Progenitor cell of endocrine pancreas (in vitro differentiated cells): ENCODE measurements at regions not wholly inside any gene's neighbourhood (a gene's known extent, or its start where the extent isn't known, plus 50 kb on each side); places are given as distances from the start of the nearest gene placed in this dataset.

Experiments
- DNase-seq: peaks from one replicate; pipeline ENCODE4 v3.0.0; 2021; ENCODE audit warnings: low spot score; ENCODE audit not compliant: unreplicated experiment
- H3K27ac Mint-ChIP-seq: 2 replicates; pipeline ENCODE4 v1.8.0; 2021; ENCODE audit warnings: mild to moderate bottlenecking, moderate library complexity, mixed read lengths
- H3K27me3 Mint-ChIP-seq: 2 replicates; pipeline ENCODE4 v1.8.0; 2021; ENCODE audit warnings: mixed read lengths
- H3K36me3 Mint-ChIP-seq: 2 replicates; pipeline ENCODE4 v1.8.0; 2022; ENCODE audit warnings: mixed read lengths; ENCODE audit not compliant: insufficient read depth
- H3K4me1 Mint-ChIP-seq: 2 replicates; pipeline ENCODE4 v1.8.0; 2021; ENCODE audit warnings: low read depth, mixed read lengths
- H3K4me3 Mint-ChIP-seq: 2 replicates; pipeline ENCODE4 v1.8.0; 2021; ENCODE audit warnings: low read depth, mild to moderate bottlenecking, moderate library complexity, mixed read lengths
- H3K9me3 Mint-ChIP-seq: 2 replicates; pipeline ENCODE4 v1.8.0; 2021; ENCODE audit warnings: low read depth, mixed read lengths
- CTCF ChIP-seq: fragments of 200-600 bp; sonication (generic); IDR thresholded peaks from one replicate; pipeline ENCODE4 v1.5.0; 2021; ENCODE audit warnings: antibody characterized with exemption, mild to moderate bottlenecking; ENCODE audit not compliant: unreplicated experiment

GRCh38 chr6:113599444-113599843, 257.7 kb upstream of the MARCKS start:
- no peak for TF ChIP-seq CTCF
- H3K27ac Mint-ChIP-seq = no peak overlapping the region
- peaks cover 39% of the 10 kb centered on the region for H3K4me1 Mint-ChIP-seq
- no peaks in the 10 kb centered on the region for H3K9me3 Mint-ChIP-seq
- DNase-seq = no peak
- no peaks in the 10 kb centered on the region for H3K36me3 Mint-ChIP-seq
- no peak overlapping the region for H3K4me3 Mint-ChIP-seq
- no peaks in the 10 kb centered on the region for H3K27me3 Mint-ChIP-seq

- Mint-ChIP-seq H3K27me3 (no peaks in the 10 kb centered on the region), H3K4me1 (peaks cover 37% of the 10 kb centered on the region), H3K4me3 (no peak overlapping the region), H3K36me3 (no peaks in the 10 kb centered on the region), H3K27ac (peak overlapping the region; percentile 49), H3K9me3 (peaks cover 3% of the 10 kb centered on the region)
- DNase-seq = no peak
- TF ChIP-seq CTCF = no peak
Measured at GRCh38 chr6:113600551-113601339, 256.4 kb upstream of the MARCKS start.

- peaks cover 8% of the 10 kb centered on the region for H3K4me1 Mint-ChIP-seq
- peaks cover 10% of the 10 kb centered on the region for H3K9me3 Mint-ChIP-seq
- TF ChIP-seq CTCF = no peak
- H3K36me3 Mint-ChIP-seq = no peaks in the 10 kb centered on the region
- H3K27ac Mint-ChIP-seq = no peak overlapping the region
- H3K4me3 Mint-ChIP-seq = no peak overlapping the region
- DNase-seq = no peak
- no peaks in the 10 kb centered on the region for H3K27me3 Mint-ChIP-seq
Measured at GRCh38 chr6:113607821-113608545, 249.2 kb upstream of the MARCKS start.

- H3K27me3 Mint-ChIP-seq = no peaks in the 10 kb centered on the region
- H3K4me1 Mint-ChIP-seq = peaks cover 22% of the 10 kb centered on the region
- DNase-seq = no peak
- TF ChIP-seq CTCF = no peak
- no peak overlapping the region for H3K4me3 Mint-ChIP-seq
- H3K9me3 Mint-ChIP-seq = peaks cover 12% of the 10 kb centered on the region
- H3K36me3 Mint-ChIP-seq = no peaks in the 10 kb centered on the region
- no peak overlapping the region for H3K27ac Mint-ChIP-seq
Measured at GRCh38 chr6:113610377-113610988, 246.7 kb upstream of the MARCKS start.

- no peak overlapping the region for H3K4me3 Mint-ChIP-seq
- DNase-seq = no peak
- peaks cover 9% of the 10 kb centered on the region for H3K9me3 Mint-ChIP-seq
- no peaks in the 10 kb centered on the region for H3K36me3 Mint-ChIP-seq
- H3K27ac Mint-ChIP-seq = no peak overlapping the region
- H3K4me1 Mint-ChIP-seq = peaks cover 24% of the 10 kb centered on the region
- no peak for TF ChIP-seq CTCF
- H3K27me3 Mint-ChIP-seq = peaks cover 5% of the 10 kb centered on the region
Measured at GRCh38 chr6:113616701-113617274, 240.4 kb upstream of the MARCKS start.
